Natural killer cell treated with Interleukin-12 subunit alpha and Interleukin-12 subunit beta and Interleukin-15 and Interleukin-18, amount 100 ng/mL, for 72 hours (primary cell): ENCODE measurements at regions not wholly inside any gene's neighbourhood (a gene's known extent, or its start where the extent isn't known, plus 50 kb on each side); places are given as distances from the start of the nearest gene placed in this dataset.
A peak's percentile ranks its signal among the peaks of the same experiment; 100 is the strongest.

Source experiments
- ATAC-seq, 2 donors: fragments of 150-1000 bp; cut with Tn5 transposase in 1 of 2; sonication (Bioruptor Pico), chemical (Tn5 transposase) in 1 of 2; 2 replicates each; pipeline ENCODE4 v1.10.0; 2021
- DNase-seq: peaks from one replicate; pipeline ENCODE4 v3.0.0; 2022; ENCODE audit warnings: low spot score
- H3K27ac Mint-ChIP-seq, 2 donors: 1 replicate in 1 of 2; 2 replicates in 1 of 2; pipeline ENCODE4 v1.8.0; 2022; ENCODE audit warnings: mixed read lengths in 2 of 2, mild to moderate bottlenecking in 1 of 2, moderate library complexity in 1 of 2
- H3K27me3 Mint-ChIP-seq, 2 donors: 1 replicate in 1 of 2; 2 replicates in 1 of 2; pipeline ENCODE4 v1.8.0; 2022; ENCODE audit warnings: mixed read lengths in 2 of 2
- H3K36me3 Mint-ChIP-seq: one replicate; pipeline ENCODE4 v1.8.0; 2022; ENCODE audit warnings: mixed read lengths
- H3K4me1 Mint-ChIP-seq, 2 donors: 1 replicate in 1 of 2; 2 replicates in 1 of 2; pipeline ENCODE4 v1.8.0; 2022; ENCODE audit warnings: low read depth in 2 of 2, mixed read lengths in 2 of 2, mild to moderate bottlenecking in 1 of 2
- H3K4me3 Mint-ChIP-seq: one replicate; pipeline ENCODE4 v1.8.0; 2022; ENCODE audit warnings: mixed read lengths
- H3K9me3 Mint-ChIP-seq: 2 replicates; pipeline ENCODE4 v1.8.0; 2022; ENCODE audit warnings: mixed read lengths

GRCh38 chr17:63317166-63317840 is 128.8 kb downstream of the CYB561 start:
- no peaks in the 10 kb centered on the region for H3K4me1 Mint-ChIP-seq
- ATAC-seq (no peak), DNase-seq (no peak)
- H3K27me3 Mint-ChIP-seq = no peaks in the 10 kb centered on the region
- no peak overlapping the region for H3K27ac Mint-ChIP-seq
- H3K4me3 Mint-ChIP-seq = no peak overlapping the region
- no peaks in the 10 kb centered on the region for H3K9me3 Mint-ChIP-seq
- H3K36me3 Mint-ChIP-seq = peaks cover 9% of the 10 kb centered on the region

- DNase-seq = no peak
- H3K4me1 Mint-ChIP-seq = no peaks in the 10 kb centered on the region
- no peak overlapping the region for H3K27ac Mint-ChIP-seq
- ATAC-seq = no peak
- no peak overlapping the region for H3K4me3 Mint-ChIP-seq
- H3K9me3 Mint-ChIP-seq = no peaks in the 10 kb centered on the region
- H3K27me3 Mint-ChIP-seq = no peaks in the 10 kb centered on the region
- H3K36me3 Mint-ChIP-seq = no peaks in the 10 kb centered on the region
Observed at GRCh38 chr17:63325808-63326207, 120.3 kb downstream of the CYB561 start.

GRCh38 chr17:63329876-63330275 is 116.2 kb downstream of the CYB561 start:
- Mint-ChIP-seq H3K27ac (no peak overlapping the region), H3K9me3 (no peaks in the 10 kb centered on the region), H3K4me3 (no peak overlapping the region), H3K27me3 (no peaks in the 10 kb centered on the region), H3K36me3 (peaks cover 7% of the 10 kb centered on the region), H3K4me1 (no peaks in the 10 kb centered on the region)
- DNase-seq = no peak
- ATAC-seq = no peak

- ATAC-seq = no peak
- Mint-ChIP-seq H3K27me3 (no peaks in the 10 kb centered on the region), H3K27ac (no peak overlapping the region), H3K9me3 (no peaks in the 10 kb centered on the region), H3K36me3 (peaks cover 7% of the 10 kb centered on the region), H3K4me3 (no peak overlapping the region), H3K4me1 (no peaks in the 10 kb centered on the region)
- DNase-seq = no peak
Observed at GRCh38 chr17:63331301-63332061, 114.6 kb downstream of the CYB561 start.

- Mint-ChIP-seq H3K27me3 (no peaks in the 10 kb centered on the region), H3K4me1 (no peaks in the 10 kb centered on the region), H3K9me3 (no peaks in the 10 kb centered on the region), H3K36me3 (peaks cover 7% of the 10 kb centered on the region), H3K4me3 (no peak overlapping the region), H3K27ac (no peak overlapping the region)
- DNase-seq (no peak), ATAC-seq (no peak)
Observed at GRCh38 chr17:63332286-63332685, 113.8 kb downstream of the CYB561 start.

- Mint-ChIP-seq H3K9me3 (no peaks in the 10 kb centered on the region), H3K4me3 (no peak overlapping the region), H3K4me1 (no peaks in the 10 kb centered on the region), H3K27ac (no peak overlapping the region), H3K36me3 (peaks cover 7% of the 10 kb centered on the region), H3K27me3 (no peaks in the 10 kb centered on the region)
- ATAC-seq (no peak), DNase-seq (no peak)
Observed at GRCh38 chr17:63333869-63334268, 112.2 kb downstream of the CYB561 start.

GRCh38 chr17:63335831-63336230 is 110.3 kb downstream of the CYB561 start:
- DNase-seq (no peak), ATAC-seq (no peak)
- Mint-ChIP-seq H3K9me3 (no peaks in the 10 kb centered on the region), H3K27me3 (no peaks in the 10 kb centered on the region), H3K27ac (no peak overlapping the region), H3K4me1 (no peaks in the 10 kb centered on the region), H3K4me3 (no peak overlapping the region), H3K36me3 (peaks cover 7% of the 10 kb centered on the region)

GRCh38 chr17:63337579-63337978 is 108.5 kb downstream of the CYB561 start:
- Mint-ChIP-seq H3K27me3 (no peaks in the 10 kb centered on the region), H3K4me1 (no peaks in the 10 kb centered on the region), H3K4me3 (no peak overlapping the region), H3K27ac (no peak overlapping the region), H3K9me3 (no peaks in the 10 kb centered on the region), H3K36me3 (no peaks in the 10 kb centered on the region)
- no peak for ATAC-seq
- DNase-seq = no peak

GRCh38 chr17:63338272-63338671 is 107.8 kb downstream of the CYB561 start:
- ATAC-seq = no peak
- Mint-ChIP-seq H3K4me1 (no peaks in the 10 kb centered on the region), H3K36me3 (no peaks in the 10 kb centered on the region), H3K9me3 (no peaks in the 10 kb centered on the region), H3K4me3 (no peak overlapping the region), H3K27ac (no peak overlapping the region), H3K27me3 (no peaks in the 10 kb centered on the region)
- no peak for DNase-seq

GRCh38 chr17:63341276-63341675 is 104.8 kb downstream of the CYB561 start:
- no peak overlapping the region for H3K4me3 Mint-ChIP-seq
- H3K36me3 Mint-ChIP-seq = no peaks in the 10 kb centered on the region
- H3K27me3 Mint-ChIP-seq = no peaks in the 10 kb centered on the region
- no peak for ATAC-seq
- no peak for DNase-seq
- H3K27ac Mint-ChIP-seq = no peak overlapping the region
- peaks cover 0 to 3% of the 10 kb centered on the region in 2 donors for H3K4me1 Mint-ChIP-seq
- H3K9me3 Mint-ChIP-seq = no peaks in the 10 kb centered on the region

GRCh38 chr17:63344383-63344782 is 101.7 kb downstream of the CYB561 start:
- no peak for ATAC-seq
- H3K27ac Mint-ChIP-seq = no peak overlapping the region

GRCh38 chr17:63345611-63346010 is 100.5 kb downstream of the CYB561 start:
- no peak overlapping the region for H3K27ac Mint-ChIP-seq

More at GRCh38 chr17:63344383-63344782, 101.7 kb downstream of the CYB561 start:
- Mint-ChIP-seq H3K27me3 (no peaks in the 10 kb centered on the region), H3K4me1 (peaks cover 0 to 4% of the 10 kb centered on the region in 2 donors), H3K4me3 (no peak overlapping the region), H3K36me3 (no peaks in the 10 kb centered on the region), H3K9me3 (no peaks in the 10 kb centered on the region)
- no peak for DNase-seq

GRCh38 chr17:63347475-63347874 is 98.6 kb downstream of the CYB561 start:
- no peaks in the 10 kb centered on the region for H3K9me3 Mint-ChIP-seq
- H3K36me3 Mint-ChIP-seq = no peaks in the 10 kb centered on the region
- H3K27ac Mint-ChIP-seq = no peak overlapping the region
- H3K27me3 Mint-ChIP-seq = no peaks in the 10 kb centered on the region
- peak overlapping the region; percentile 13 for H3K4me3 Mint-ChIP-seq
- DNase-seq (no peak), ATAC-seq (no peak)
- peaks cover 0 to 4% of the 10 kb centered on the region in 2 donors for H3K4me1 Mint-ChIP-seq

More at GRCh38 chr17:63345611-63346010, 100.5 kb downstream of the CYB561 start:
- Mint-ChIP-seq H3K9me3 (no peaks in the 10 kb centered on the region), H3K4me1 (peaks cover 0 to 4% of the 10 kb centered on the region in 2 donors), H3K27me3 (no peaks in the 10 kb centered on the region), H3K4me3 (no peak overlapping the region), H3K36me3 (no peaks in the 10 kb centered on the region)
- DNase-seq (no peak), ATAC-seq (no peak)

- no peak overlapping the region for H3K4me3 Mint-ChIP-seq
- DNase-seq (no peak), ATAC-seq (no peak)
- no peaks in the 10 kb centered on the region for H3K27me3 Mint-ChIP-seq
- no peaks in the 10 kb centered on the region for H3K9me3 Mint-ChIP-seq
- peaks cover 0 to 4% of the 10 kb centered on the region in 2 donors for H3K4me1 Mint-ChIP-seq
- no peak overlapping the region for H3K27ac Mint-ChIP-seq
- no peaks in the 10 kb centered on the region for H3K36me3 Mint-ChIP-seq
Observed at GRCh38 chr17:63349478-63350000, 96.6 kb downstream of the CYB561 start.
